Peyer's patch (tissue), 4 donors: ENCODE measurements at regions not wholly inside any gene's neighbourhood (a gene's known extent, or its start where the extent isn't known, plus 50 kb on each side); places are given as distances from the start of the nearest gene placed in this dataset.

Source experiments
- DNase-seq, 3 donors: peaks; one replicate each; pipeline ENCODE4 v3.0.0-alpha.2; 2017 to 2019
- H3K27ac ChIP-seq, 4 donors: fragments of 200-600 bp; sonication (generic); one replicate each; pipeline ENCODE4 v1.5.1; 2016 to 2019
- H3K27me3 ChIP-seq, 2 donors: fragments of 200-600 bp; sonication (generic); one replicate each; pipeline ENCODE4 v1.5.1; 2019
- H3K36me3 ChIP-seq, 3 donors: fragments of 200-600 bp; sonication (generic); one replicate each; pipeline ENCODE4 v1.5.1; 2016 to 2019
- H3K4me1 ChIP-seq, 4 donors: fragments of 200-600 bp; sonication (generic); one replicate each; pipeline ENCODE4 v1.5.1; 2016 to 2019
- H3K4me3 ChIP-seq, 4 donors: fragments of 200-600 bp; sonication (generic); 1 replicate in 3 of 4; 2 replicates in 1 of 4; pipeline ENCODE4 v1.5.1; 2016 to 2019; ENCODE audit warnings: mild to moderate bottlenecking in 1 of 4
- H3K9me3 ChIP-seq, 4 donors: fragments of 200-600 bp; sonication (generic); one replicate each; pipeline ENCODE4 v1.5.1; 2016 to 2019; ENCODE audit warnings: mild to moderate bottlenecking in 1 of 4
- CTCF ChIP-seq, 6 experiments: fragments of 450-650 bp in 4 of 6; fragments of 200-600 bp in 2 of 6; sonication (generic) in 1 of 6; IDR thresholded peaks; one replicate each; pipeline ENCODE4 v1.5.1; 2017 to 2019; ENCODE audit warnings: antibody characterized with exemption in 6 of 6, mild to moderate bottlenecking in 3 of 6, moderate library complexity in 1 of 6
- POLR2A ChIP-seq, 2 donors: fragments of 450-650 bp; IDR thresholded peaks; one replicate each; pipeline ENCODE4 v1.5.1; 2017; ENCODE audit warnings: antibody characterized with exemption in 2 of 2, mild to moderate bottlenecking in 2 of 2, moderate library complexity in 2 of 2

DNA sequence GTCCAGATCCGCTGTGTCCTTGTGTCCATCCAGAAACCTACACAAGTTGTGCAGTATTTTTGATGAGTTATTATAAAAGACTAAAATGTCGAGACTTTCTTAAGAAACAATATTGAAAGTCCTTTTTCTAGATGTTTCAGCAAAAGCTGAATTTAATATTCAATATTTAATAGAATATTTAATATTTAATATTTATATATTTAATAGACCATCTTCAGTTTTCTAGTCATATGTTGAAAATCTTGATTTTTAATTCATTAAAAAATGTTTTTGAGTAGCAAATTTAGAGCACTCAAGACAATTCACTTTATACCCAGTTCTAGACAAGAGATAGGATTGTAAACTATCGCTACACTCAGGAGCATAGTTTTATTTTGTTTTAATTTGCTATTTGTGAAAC, 447.8 kb downstream of the SLITRK5 start:
- Histone ChIP-seq H3K4me1 (no peaks in the 10 kb centered on the region), H3K9me3 (no peaks in the 10 kb centered on the region), H3K4me3 (no peak overlapping the region), H3K27ac (no peak overlapping the region), H3K36me3 (no peaks in the 10 kb centered on the region), H3K27me3 (no peaks in the 10 kb centered on the region)
- TF ChIP-seq CTCF (IDR thresholded peaks at IDR 0.05): no peak
- no peak for TF ChIP-seq POLR2A (IDR thresholded peaks at IDR 0.05)
- no peak for DNase-seq

- TF ChIP-seq POLR2A (IDR thresholded peaks at IDR 0.05) (no peak), CTCF (IDR thresholded peaks at IDR 0.05) (no peak)
- Histone ChIP-seq H3K27me3 (no peaks in the 10 kb centered on the region), H3K27ac (no peak overlapping the region), H3K4me1 (no peaks in the 10 kb centered on the region), H3K36me3 (no peaks in the 10 kb centered on the region), H3K9me3 (no peaks in the 10 kb centered on the region), H3K4me3 (no peak overlapping the region)
- no peak for DNase-seq
Measured at GRCh38 chr13:88124142-88124541, 453.0 kb downstream of the SLITRK5 start.

- DNase-seq: no peak
- H3K27ac ChIP-seq: no peak overlapping the region
- no peaks in the 10 kb centered on the region for H3K36me3 ChIP-seq
- no peaks in the 10 kb centered on the region for H3K27me3 ChIP-seq
- no peak for TF ChIP-seq CTCF (IDR thresholded peaks at IDR 0.05)
- TF ChIP-seq POLR2A (IDR thresholded peaks at IDR 0.05): no peak
- H3K4me1 ChIP-seq: no peaks in the 10 kb centered on the region
- no peak overlapping the region for H3K4me3 ChIP-seq
- no peaks in the 10 kb centered on the region for H3K9me3 ChIP-seq
Measured at GRCh38 chr13:88125055-88125454, 453.9 kb downstream of the SLITRK5 start.

GRCh38 chr13:88136098-88136790, 465.1 kb downstream of the SLITRK5 start:
- no peak overlapping the region for H3K27ac ChIP-seq
- H3K27me3 ChIP-seq: no peaks in the 10 kb centered on the region
- no peaks in the 10 kb centered on the region for H3K4me1 ChIP-seq
- no peak overlapping the region for H3K4me3 ChIP-seq
- H3K36me3 ChIP-seq: no peaks in the 10 kb centered on the region
- peak in 1 of 3 donors; percentile 23 for DNase-seq
- H3K9me3 ChIP-seq: no peaks in the 10 kb centered on the region
- TF ChIP-seq CTCF (IDR thresholded peaks at IDR 0.05) (no peak), POLR2A (IDR thresholded peaks at IDR 0.05) (no peak)

GRCh38 chr13:88142653-88143052, 471.5 kb downstream of the SLITRK5 start:
- no peaks in the 10 kb centered on the region for H3K4me1 ChIP-seq
- no peak overlapping the region for H3K27ac ChIP-seq
- DNase-seq: no peak
- no peaks in the 10 kb centered on the region for H3K9me3 ChIP-seq
- no peaks in the 10 kb centered on the region for H3K27me3 ChIP-seq
- TF ChIP-seq CTCF (IDR thresholded peaks at IDR 0.05) (no peak), POLR2A (IDR thresholded peaks at IDR 0.05) (no peak)
- H3K4me3 ChIP-seq: no peak overlapping the region
- H3K36me3 ChIP-seq: no peaks in the 10 kb centered on the region

DNA sequence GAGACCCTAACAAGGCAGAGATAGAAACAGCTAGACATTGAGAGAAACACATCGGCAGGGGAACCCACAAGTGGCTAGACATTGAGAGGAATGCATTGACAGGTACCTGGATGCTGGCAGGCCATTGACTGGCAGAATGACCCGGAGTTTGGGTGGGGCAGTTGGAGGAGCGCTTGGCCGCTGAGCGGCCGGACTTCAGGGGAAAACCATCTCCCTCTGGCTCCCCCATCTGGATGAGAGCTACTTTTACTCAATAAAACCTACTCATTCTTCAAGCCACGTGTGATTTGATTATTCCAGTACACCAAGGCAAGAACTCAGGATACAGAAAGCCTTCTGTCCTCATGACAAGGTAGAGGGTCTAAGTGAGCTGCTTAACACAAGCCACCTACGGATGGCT, 473.4 kb downstream of the SLITRK5 start:
- Histone ChIP-seq H3K27me3 (no peaks in the 10 kb centered on the region), H3K36me3 (no peaks in the 10 kb centered on the region), H3K4me1 (no peaks in the 10 kb centered on the region), H3K27ac (no peak overlapping the region), H3K4me3 (no peak overlapping the region), H3K9me3 (no peaks in the 10 kb centered on the region)
- no peak for DNase-seq
- TF ChIP-seq CTCF (IDR thresholded peaks at IDR 0.05): no peak
- no peak for TF ChIP-seq POLR2A (IDR thresholded peaks at IDR 0.05)
